AG10803 (cell line): ENCODE measurements at regions not wholly inside any gene's neighbourhood (a gene's known extent, or its start where the extent isn't known, plus 50 kb on each side); places are given as distances from the start of the nearest gene placed in this dataset.

Experiments used
- DNase-seq: peaks from one replicate; pipeline ENCODE4 v3.0.0; 2010; ENCODE audit warnings: low read depth
- H3K4me3 ChIP-seq: 2 replicates; pipeline ENCODE4 v1.5.1; 2011; ENCODE audit warnings: mild to moderate bottlenecking, low read length, control low read depth
- CTCF ChIP-seq: conservative IDR thresholded peaks from 2 replicates; pipeline ENCODE4 v1.5.1; 2011; ENCODE audit warnings: mild to moderate bottlenecking, low read length, control low read depth, inconsistent platforms

DNA sequence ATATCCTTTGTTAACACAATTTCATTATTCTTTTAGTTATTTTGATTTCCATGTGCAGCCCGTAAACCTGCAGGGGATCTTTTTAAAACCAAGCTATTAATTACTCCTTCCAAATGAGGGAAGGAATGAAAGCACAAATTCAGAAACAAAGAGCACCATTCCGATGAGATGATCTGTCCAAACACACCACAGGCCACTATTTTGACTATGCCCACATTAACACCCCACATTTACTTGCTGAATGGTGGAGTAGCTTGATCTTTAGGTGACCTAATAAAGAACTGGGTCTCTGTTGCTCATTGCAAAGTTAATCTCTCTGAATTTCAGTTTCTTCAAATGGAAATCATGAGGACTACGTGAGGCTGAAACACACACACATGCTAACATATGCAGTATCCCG, 218.0 kb downstream of the IRS1 start:
- H3K4me3 ChIP-seq = no peak overlapping the region
- no peak for TF ChIP-seq CTCF
- peak; percentile 16 for DNase-seq

- H3K4me3 ChIP-seq = no peak overlapping the region
- no peak for DNase-seq
- TF ChIP-seq CTCF = no peak
Measured at GRCh38 chr2:226581004-226581403, 218.6 kb downstream of the IRS1 start.

GRCh38 chr2:226580403-226580802, 219.2 kb downstream of the IRS1 start:
- no peak for DNase-seq
- TF ChIP-seq CTCF = no peak
- H3K4me3 ChIP-seq = no peak overlapping the region

DNA sequence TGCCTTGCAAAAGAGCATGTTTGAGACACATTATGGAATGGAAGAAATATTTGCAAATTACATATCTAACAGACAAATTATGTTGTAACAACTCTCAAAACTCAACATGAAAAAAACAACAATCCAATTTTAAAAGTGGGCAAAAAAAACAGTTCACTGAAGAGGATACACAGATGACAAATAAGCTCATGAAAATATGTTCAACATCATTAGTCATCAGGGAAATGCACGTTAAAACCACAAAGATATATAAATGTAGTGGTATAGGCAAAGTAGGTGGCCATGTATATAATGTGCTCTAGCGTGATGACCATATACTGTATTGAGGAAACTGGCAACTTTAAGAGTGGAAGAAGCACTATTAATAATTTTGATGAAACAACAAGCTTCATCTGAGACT, 220.1 kb downstream of the IRS1 start:
- no peak overlapping the region for H3K4me3 ChIP-seq
- no peak for DNase-seq
- no peak for TF ChIP-seq CTCF

GRCh38 chr2:226578879-226579278, 220.7 kb downstream of the IRS1 start:
- peak; percentile 20; the same call in 1 of the 2 replicates for TF ChIP-seq CTCF
- H3K4me3 ChIP-seq = no peak overlapping the region
- DNase-seq = peak; percentile 78

DNA sequence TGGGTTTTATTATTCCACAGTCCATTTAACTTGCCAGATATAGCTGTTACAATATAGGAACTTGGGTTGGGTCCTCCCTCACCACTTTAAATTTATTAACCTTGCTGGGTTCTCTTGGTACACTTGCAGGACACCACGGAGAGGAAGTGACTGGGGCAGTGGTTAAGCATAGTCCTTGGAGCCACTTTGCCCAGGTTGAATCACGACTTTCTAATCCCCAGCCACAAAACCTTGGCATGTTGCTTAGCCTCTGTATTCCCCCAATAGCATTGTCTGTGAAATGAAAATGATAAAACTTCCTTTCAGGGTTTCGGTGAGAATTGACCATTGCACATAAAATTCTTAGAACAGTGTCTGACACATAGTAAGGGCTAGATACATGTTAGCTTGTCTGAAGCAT, 221.2 kb downstream of the IRS1 start:
- no peak overlapping the region for H3K4me3 ChIP-seq
- TF ChIP-seq CTCF = no peak
- peak; percentile 13 for DNase-seq

- no peak for DNase-seq
- H3K4me3 ChIP-seq = no peak overlapping the region
- TF ChIP-seq CTCF = no peak
Measured at GRCh38 chr2:226575928-226576327, 223.7 kb downstream of the IRS1 start.
